Activated naive CD8-positive, alpha-beta T cell treated with anti-CD3 and anti-CD28 coated beads, Interleukin-2, amount 50 U/mL, for 24 hours (primary cell): ENCODE measurements at regions not wholly inside any gene's neighbourhood (a gene's known extent, or its start where the extent isn't known, plus 50 kb on each side); places are given as distances from the start of the nearest gene placed in this dataset.

ENCODE experiments used
- ATAC-seq: fragments of 150-1000 bp; cut with Tn5 transposase; one replicate; pipeline ENCODE4 v1.10.0; 2021
- DNase-seq: peaks from one replicate; pipeline ENCODE4 v3.0.0; 2021
- H3K27ac Mint-ChIP-seq: one replicate; pipeline ENCODE4 v1.8.0; 2021; ENCODE audit warnings: mild to moderate bottlenecking, mixed read lengths
- H3K27me3 Mint-ChIP-seq: one replicate; pipeline ENCODE4 v1.8.0; 2021; ENCODE audit warnings: mixed read lengths
- H3K36me3 Mint-ChIP-seq: one replicate; pipeline ENCODE4 v1.8.0; 2021; ENCODE audit warnings: low read depth, mixed read lengths
- H3K4me1 Mint-ChIP-seq: one replicate; pipeline ENCODE4 v1.8.0; 2021; ENCODE audit warnings: mixed read lengths
- H3K4me3 Mint-ChIP-seq: one replicate; pipeline ENCODE4 v1.8.0; 2021; ENCODE audit warnings: mild to moderate bottlenecking, moderate library complexity, mixed read lengths
- H3K9me3 Mint-ChIP-seq: one replicate; pipeline ENCODE4 v1.8.0; 2021; ENCODE audit warnings: mixed read lengths

DNA sequence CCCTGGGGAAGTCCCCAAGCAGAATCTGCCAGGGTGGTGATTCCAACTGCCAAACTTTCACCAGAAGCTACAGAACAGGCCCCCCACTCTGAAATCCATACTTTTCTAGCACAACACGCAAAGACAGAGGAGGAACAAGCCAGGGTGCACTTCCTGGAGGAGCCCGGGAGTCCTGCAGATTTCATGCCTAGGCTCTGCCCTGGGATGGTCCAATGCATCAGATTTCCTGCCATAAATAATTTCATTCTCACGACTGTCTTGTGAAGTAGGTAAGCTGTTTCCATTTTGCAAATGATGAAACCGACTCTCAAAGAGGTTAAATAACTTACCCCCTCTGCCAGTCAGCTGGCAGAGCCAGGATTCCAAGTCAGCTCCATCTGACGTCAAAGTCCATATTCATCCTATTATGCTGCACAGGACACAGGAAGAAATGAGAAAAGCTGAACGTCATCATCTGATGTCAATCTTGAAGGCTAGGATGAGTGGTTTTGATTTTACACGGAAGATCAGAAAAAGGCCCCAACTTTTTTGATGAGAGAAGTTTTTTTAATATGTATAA, 134.8 kb upstream of the IGF1R start:
- no peak overlapping the region for H3K4me3 Mint-ChIP-seq
- no peaks in the 10 kb centered on the region for H3K36me3 Mint-ChIP-seq
- no peak for ATAC-seq
- H3K9me3 Mint-ChIP-seq: no peaks in the 10 kb centered on the region
- H3K27me3 Mint-ChIP-seq: no peaks in the 10 kb centered on the region
- H3K27ac Mint-ChIP-seq: no peak overlapping the region
- DNase-seq: no peak
- H3K4me1 Mint-ChIP-seq: no peaks in the 10 kb centered on the region

GRCh38 chr15:98514034-98514622, 134.2 kb upstream of the IGF1R start:
- DNase-seq (no peak), ATAC-seq (no peak)
- Mint-ChIP-seq H3K4me1 (no peaks in the 10 kb centered on the region), H3K36me3 (no peaks in the 10 kb centered on the region), H3K27ac (no peak overlapping the region), H3K27me3 (peaks cover 5% of the 10 kb centered on the region), H3K4me3 (no peak overlapping the region), H3K9me3 (no peaks in the 10 kb centered on the region)

DNA sequence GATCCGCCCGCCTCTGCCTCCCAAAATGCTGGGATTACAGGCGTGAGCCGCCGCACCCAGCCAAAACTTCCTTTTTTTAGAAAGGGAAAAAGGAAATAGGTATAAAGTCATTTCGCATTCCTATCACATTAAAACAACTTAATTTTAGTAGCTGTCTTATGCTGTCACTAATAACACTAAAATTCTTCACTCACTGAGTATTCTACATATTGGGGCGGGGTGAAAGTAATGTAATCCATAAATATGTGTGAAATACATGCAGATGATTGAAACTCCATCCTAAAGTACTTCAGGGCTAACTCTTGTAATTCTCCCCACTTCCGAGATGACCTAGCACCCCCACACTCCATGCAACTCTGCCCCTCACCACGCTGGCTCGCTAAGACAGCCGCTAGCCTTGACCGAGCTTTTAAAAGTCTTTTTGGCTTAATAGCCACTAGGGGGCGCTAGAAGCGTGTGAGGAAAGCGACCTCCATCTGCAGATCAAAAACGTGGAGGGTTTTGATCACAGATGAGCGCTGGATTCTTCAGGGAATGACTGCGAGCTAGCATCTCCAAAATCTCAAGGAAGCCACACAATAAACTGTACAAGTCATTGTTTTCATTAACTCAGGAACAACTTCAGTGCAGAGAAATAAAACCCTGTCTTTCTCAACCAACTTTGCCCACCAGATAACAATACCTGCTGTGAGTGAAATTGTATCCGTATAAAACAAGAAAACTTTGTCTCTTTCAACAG, 129.3 kb upstream of the IGF1R start:
- Mint-ChIP-seq H3K27ac (no peak overlapping the region), H3K9me3 (no peaks in the 10 kb centered on the region), H3K4me3 (no peak overlapping the region), H3K4me1 (no peaks in the 10 kb centered on the region), H3K27me3 (peaks cover 7% of the 10 kb centered on the region), H3K36me3 (no peaks in the 10 kb centered on the region)
- ATAC-seq: peak; percentile 82
- DNase-seq: peak; percentile 43

DNA sequence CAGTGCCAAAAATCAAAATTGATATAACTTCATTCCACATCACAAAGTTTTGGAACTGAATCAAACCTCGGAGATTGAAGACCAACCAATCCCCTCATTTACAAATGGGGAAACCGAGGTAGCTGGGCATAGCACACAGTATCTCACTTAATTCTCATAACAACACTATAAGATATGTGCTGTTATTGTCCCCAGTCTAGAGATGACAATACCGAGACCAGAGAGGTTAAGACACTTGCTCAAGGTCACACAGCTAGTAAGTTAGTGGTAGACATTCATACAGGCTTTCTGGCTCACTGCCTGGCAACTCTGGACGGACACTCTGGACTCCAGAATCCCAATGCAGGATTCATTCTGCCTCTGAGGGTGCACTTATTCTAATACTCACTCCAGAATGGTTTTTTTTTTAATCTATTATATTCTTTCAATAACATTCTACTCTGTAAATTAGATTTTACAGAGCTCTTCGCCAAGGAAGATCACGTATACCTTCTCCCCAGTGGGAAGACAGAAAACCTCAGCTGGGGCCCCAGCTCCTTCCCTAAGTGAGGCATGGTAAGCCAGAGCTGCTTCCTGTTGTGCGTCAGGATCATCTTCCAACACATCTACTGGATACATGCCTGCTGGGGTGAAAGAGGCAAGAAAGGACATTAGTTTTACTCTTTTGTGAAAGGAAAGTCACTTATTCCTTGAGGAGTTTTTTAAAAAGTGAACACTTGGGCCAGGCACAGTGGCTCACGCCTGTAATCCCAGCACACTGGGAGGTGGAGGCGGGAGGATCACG, 128.4 kb upstream of the IGF1R start:
- Mint-ChIP-seq H3K36me3 (no peaks in the 10 kb centered on the region), H3K4me3 (no peak overlapping the region), H3K9me3 (no peaks in the 10 kb centered on the region), H3K4me1 (no peaks in the 10 kb centered on the region), H3K27ac (no peak overlapping the region), H3K27me3 (peaks cover 7% of the 10 kb centered on the region)
- DNase-seq: no peak
- no peak for ATAC-seq

DNA sequence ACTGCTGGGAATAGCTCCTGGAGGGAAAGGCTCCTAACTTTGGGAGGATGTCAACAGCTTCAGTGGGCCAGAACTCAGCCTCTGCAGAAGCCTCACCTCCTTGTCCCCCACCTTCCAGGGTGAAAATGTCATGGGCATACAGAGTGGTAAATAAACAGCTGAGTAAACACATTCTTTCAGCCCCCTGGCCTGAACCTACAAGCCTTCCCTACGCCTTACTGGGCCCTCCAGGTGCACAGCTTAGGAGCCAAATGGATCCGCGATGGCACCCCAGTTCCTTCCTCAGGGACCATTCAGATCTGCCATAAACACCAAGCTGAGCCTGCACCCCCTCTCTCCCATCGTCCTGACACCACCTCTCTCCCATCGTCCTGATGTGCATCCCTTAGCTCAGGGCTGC, 126.2 kb upstream of the IGF1R start:
- Mint-ChIP-seq H3K27me3 (peaks cover 7% of the 10 kb centered on the region), H3K4me1 (no peaks in the 10 kb centered on the region), H3K27ac (no peak overlapping the region), H3K36me3 (no peaks in the 10 kb centered on the region), H3K4me3 (no peak overlapping the region), H3K9me3 (no peaks in the 10 kb centered on the region)
- ATAC-seq (no peak), DNase-seq (no peak)

- H3K9me3 Mint-ChIP-seq: no peaks in the 10 kb centered on the region
- DNase-seq: no peak
- H3K4me1 Mint-ChIP-seq: no peaks in the 10 kb centered on the region
- no peaks in the 10 kb centered on the region for H3K36me3 Mint-ChIP-seq
- H3K4me3 Mint-ChIP-seq: no peak overlapping the region
- H3K27ac Mint-ChIP-seq: no peak overlapping the region
- no peak for ATAC-seq
- H3K27me3 Mint-ChIP-seq: peaks cover 4% of the 10 kb centered on the region
Measured at GRCh38 chr15:98523912-98524662, 124.3 kb upstream of the IGF1R start.

DNA sequence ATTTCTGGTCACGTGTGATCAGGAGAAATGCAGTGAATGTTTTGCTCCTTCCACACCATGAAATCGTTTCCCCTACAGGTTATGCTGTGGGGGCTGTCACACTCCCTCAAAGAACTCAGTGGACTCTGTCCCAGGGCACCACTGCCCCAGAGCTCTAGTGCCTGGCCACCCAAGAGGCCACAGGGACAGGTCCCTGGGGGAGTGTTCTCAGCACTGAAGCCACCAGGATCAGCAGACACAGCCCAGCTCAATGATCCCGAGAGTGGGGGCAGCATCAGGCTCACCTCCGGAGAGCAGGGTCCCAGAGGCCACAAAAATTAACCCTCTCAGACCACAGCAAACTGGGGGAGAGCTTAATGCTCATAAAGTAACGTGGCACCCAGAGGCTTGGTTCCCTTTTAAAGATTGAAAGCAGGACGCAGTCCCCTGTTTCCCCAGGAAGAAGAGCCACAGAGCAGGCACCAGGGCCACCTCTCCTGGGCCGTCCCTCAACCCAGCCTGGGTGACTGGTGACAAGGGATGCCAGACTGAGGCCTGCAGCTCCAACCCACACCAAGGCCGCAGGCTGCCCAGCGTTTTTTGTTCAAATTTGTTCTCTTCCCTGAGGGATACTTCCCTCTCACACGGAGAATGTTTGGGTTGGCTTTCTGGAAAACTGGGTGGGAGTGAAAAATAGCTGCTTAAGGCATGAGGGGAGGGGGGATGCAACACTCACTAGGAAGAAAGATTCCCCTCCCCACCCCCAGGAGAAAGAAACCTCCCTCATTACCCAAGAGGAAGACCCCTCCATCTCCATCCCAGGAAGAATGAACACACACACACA, 123.3 kb upstream of the IGF1R start:
- no peak overlapping the region for H3K4me3 Mint-ChIP-seq
- H3K4me1 Mint-ChIP-seq: no peaks in the 10 kb centered on the region
- DNase-seq: no peak
- peaks cover 8% of the 10 kb centered on the region for H3K27me3 Mint-ChIP-seq
- no peak for ATAC-seq
- no peaks in the 10 kb centered on the region for H3K9me3 Mint-ChIP-seq
- no peak overlapping the region for H3K27ac Mint-ChIP-seq
- H3K36me3 Mint-ChIP-seq: no peaks in the 10 kb centered on the region

- H3K9me3 Mint-ChIP-seq: no peaks in the 10 kb centered on the region
- no peak overlapping the region for H3K27ac Mint-ChIP-seq
- DNase-seq: no peak
- H3K27me3 Mint-ChIP-seq: peaks cover 8% of the 10 kb centered on the region
- no peak overlapping the region for H3K4me3 Mint-ChIP-seq
- H3K4me1 Mint-ChIP-seq: no peaks in the 10 kb centered on the region
- no peaks in the 10 kb centered on the region for H3K36me3 Mint-ChIP-seq
- ATAC-seq: no peak
Measured at GRCh38 chr15:98525661-98526001, 122.7 kb upstream of the IGF1R start.

GRCh38 chr15:98526094-98526493, 122.2 kb upstream of the IGF1R start:
- H3K4me3 Mint-ChIP-seq: no peak overlapping the region
- peaks cover 8% of the 10 kb centered on the region for H3K27me3 Mint-ChIP-seq
- no peak for DNase-seq
- no peaks in the 10 kb centered on the region for H3K9me3 Mint-ChIP-seq
- no peak for ATAC-seq
- H3K4me1 Mint-ChIP-seq: no peaks in the 10 kb centered on the region
- H3K27ac Mint-ChIP-seq: no peak overlapping the region
- H3K36me3 Mint-ChIP-seq: no peaks in the 10 kb centered on the region

DNA sequence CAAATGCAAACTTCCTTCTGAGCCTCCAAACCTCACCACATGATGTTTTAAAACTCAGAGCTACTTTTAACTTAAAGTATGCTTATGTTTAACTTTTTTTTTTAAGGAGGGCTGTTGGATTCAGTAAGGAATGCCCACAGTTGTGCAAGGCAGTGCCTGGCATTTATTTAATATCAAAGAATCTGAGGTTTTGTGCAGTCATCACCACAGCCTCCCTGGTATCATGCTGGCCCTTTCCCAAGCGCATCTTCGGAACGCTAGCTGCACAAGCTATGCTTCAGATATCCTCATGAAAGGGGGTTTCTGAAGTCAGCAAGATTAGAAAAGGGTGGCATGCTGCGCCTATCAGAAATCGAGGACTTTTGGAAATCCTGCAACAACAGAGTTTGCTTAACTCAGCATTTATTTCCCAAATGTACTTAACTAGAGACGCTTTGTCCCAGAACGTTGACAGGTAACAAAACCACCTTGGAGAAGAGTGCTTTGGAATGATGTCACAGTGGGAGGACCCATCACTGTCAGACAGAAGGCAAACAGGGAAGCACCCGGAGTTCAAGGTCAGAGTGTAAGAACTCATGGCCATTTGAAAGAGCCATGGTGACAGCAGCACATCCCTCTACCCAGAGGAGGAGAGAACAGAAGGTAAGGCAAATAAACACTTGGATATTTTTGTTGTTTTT, 120.2 kb upstream of the IGF1R start:
- no peak for DNase-seq

GRCh38 chr15:98529205-98530145, 118.9 kb upstream of the IGF1R start:
- ATAC-seq: no peak
- Mint-ChIP-seq H3K27ac (no peak overlapping the region), H3K9me3 (no peaks in the 10 kb centered on the region), H3K4me3 (no peak overlapping the region), H3K4me1 (no peaks in the 10 kb centered on the region), H3K27me3 (peaks cover 20% of the 10 kb centered on the region), H3K36me3 (no peaks in the 10 kb centered on the region)
- no peak for DNase-seq

More for the DNA sequence above, 120.2 kb upstream of the IGF1R start:
- no peaks in the 10 kb centered on the region for H3K4me1 Mint-ChIP-seq
- H3K36me3 Mint-ChIP-seq: no peaks in the 10 kb centered on the region
- ATAC-seq: no peak
- H3K27ac Mint-ChIP-seq: no peak overlapping the region
- H3K27me3 Mint-ChIP-seq: peaks cover 13% of the 10 kb centered on the region
- no peaks in the 10 kb centered on the region for H3K9me3 Mint-ChIP-seq
- no peak overlapping the region for H3K4me3 Mint-ChIP-seq

DNA sequence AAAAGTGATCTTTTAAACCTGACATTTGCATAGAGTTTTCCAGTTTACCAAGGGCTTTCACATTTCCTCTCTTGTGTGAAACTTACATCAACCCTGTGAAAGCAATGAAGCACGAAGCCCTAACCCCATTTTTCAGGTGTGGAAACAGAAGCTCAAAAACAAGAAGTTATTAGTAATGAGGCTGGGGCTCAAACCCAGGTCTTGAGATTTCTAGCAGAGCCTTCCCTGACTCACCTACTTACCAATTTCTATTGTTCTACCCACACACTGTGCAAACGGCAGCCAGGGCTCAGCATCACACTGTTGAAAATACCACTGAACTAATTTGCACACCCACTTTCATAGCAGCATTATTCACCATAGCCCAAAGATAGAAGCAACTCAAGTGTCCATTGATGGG, 117.8 kb upstream of the IGF1R start:
- no peak overlapping the region for H3K27ac Mint-ChIP-seq
- H3K9me3 Mint-ChIP-seq: no peaks in the 10 kb centered on the region
- no peaks in the 10 kb centered on the region for H3K4me1 Mint-ChIP-seq
- H3K4me3 Mint-ChIP-seq: no peak overlapping the region
- ATAC-seq: peak; percentile 61
- DNase-seq: no peak
- H3K27me3 Mint-ChIP-seq: peaks cover 20% of the 10 kb centered on the region
- no peaks in the 10 kb centered on the region for H3K36me3 Mint-ChIP-seq
